H1 (cell line): ENCODE measurements at regions not wholly inside any gene's neighbourhood (a gene's known extent, or its start where the extent isn't known, plus 50 kb on each side); places are given as distances from the start of the nearest gene placed in this dataset.

Experiments
- CTCF ChIA-PET: fragments of 300-600 bp; sonication (Branson Sonifier 250); formaldehyde crosslinking; loops from one replicate; lab custom pipeline; 2021; ENCODE audit not compliant: partially characterized antibody; lab: Charles Lee
- POLR2A ChIA-PET: fragments of 300-600 bp; sonication (Branson Sonifier 250); formaldehyde crosslinking; loops from one replicate; lab custom pipeline; 2021; ENCODE audit warnings: inconsistent platforms; ENCODE audit not compliant: partially characterized antibody; lab: Charles Lee
- DNase-seq, 2 experiments: peaks; one replicate each; pipeline versions ENCODE4 v3.0.0 to v3.0.0-alpha.2; 2010 to 2022; ENCODE audit warnings: low spot score in 2 of 2, low read depth in 1 of 2, mixed read lengths in 1 of 2
- FAIRE-seq: peaks from 2 replicates; lab custom pipeline; 2011; peaks lifted over from hg19 to GRCh38; lab: Jason Lieb, UNC
- H2AFZ ChIP-seq: 2 replicates; pipeline ENCODE4 v1.8.1; 2012; ENCODE audit warnings: low read length, inconsistent platforms
- H2AK5ac ChIP-seq: 2 replicates; pipeline ENCODE4 v1.6.1; 2013; ENCODE audit warnings: low read depth, low read length
- H2BK120ac ChIP-seq: replicated peaks from 2 replicates; pipeline ENCODE3; 2013; ENCODE audit warnings: low read depth, low read length, inconsistent platforms
- H2BK12ac ChIP-seq: 2 replicates; pipeline ENCODE4 v1.6.1; 2013; ENCODE audit warnings: low read depth, low read length
- H2BK15ac ChIP-seq: 2 replicates; pipeline ENCODE4 v1.6.1; 2013; ENCODE audit warnings: low read length
- H2BK20ac ChIP-seq: 2 replicates; pipeline ENCODE4 v1.6.1; 2013; ENCODE audit warnings: low read length
- H2BK5ac ChIP-seq: 2 replicates; pipeline ENCODE4 v1.6.1; 2013; ENCODE audit warnings: low read depth, low read length
- H3K14ac ChIP-seq: 2 replicates; pipeline ENCODE4 v1.6.1; 2013; ENCODE audit warnings: inconsistent platforms; ENCODE audit not compliant: insufficient read length
- H3K18ac ChIP-seq: 2 replicates; pipeline ENCODE4 v1.6.1; 2013; ENCODE audit warnings: low read length; ENCODE audit errors: extremely low read depth
- H3K23ac ChIP-seq: 2 replicates; pipeline ENCODE4 v1.6.1; 2013; ENCODE audit warnings: inconsistent platforms; ENCODE audit not compliant: insufficient read length
- H3K23me2 ChIP-seq: 2 replicates; pipeline ENCODE4 v1.6.1; 2013; ENCODE audit warnings: low read depth, low read length
- H3K27ac ChIP-seq: 2 replicates; pipeline ENCODE4 v1.6.1; 2011; ENCODE audit warnings: low read depth, low read length, inconsistent platforms
- H3K27me3 ChIP-seq, 4 experiments: replicated peaks in 1 of 4; 1 replicate in 1 of 4; 2 replicates in 3 of 4; pipeline versions ENCODE4 v1.6.1 to v1.8.1; 2011 to 2013; ENCODE audit warnings: low read length in 3 of 4, mild to moderate bottlenecking in 3 of 4, inconsistent platforms in 2 of 4, mixed read lengths in 2 of 4, moderate library complexity in 1 of 4; ENCODE audit not compliant: control insufficient read depth in 3 of 4, insufficient read depth in 3 of 4; ENCODE audit errors: extremely low read depth in 1 of 4
- H3K36me3 ChIP-seq, 4 experiments: 2 replicates each; pipeline versions ENCODE4 v1.6.1 to v1.8.1; 2011 to 2013; ENCODE audit warnings: mild to moderate bottlenecking in 4 of 4, low read length in 3 of 4, moderate library complexity in 2 of 4, control low read depth in 1 of 4, inconsistent platforms in 1 of 4; ENCODE audit not compliant: insufficient read depth in 4 of 4, control insufficient read depth in 2 of 4
- H3K4ac ChIP-seq: replicated peaks from 2 replicates; pipeline ENCODE3; 2013; ENCODE audit warnings: low read length, low read depth, mixed read lengths, inconsistent platforms; ENCODE audit not compliant: insufficient read length
- H3K4me1 ChIP-seq, 4 experiments: replicated peaks in 1 of 4; 1 replicate in 1 of 4; 2 replicates in 3 of 4; pipeline versions ENCODE4 v1.6.1 to v1.8.1; 2011 to 2013; ENCODE audit warnings: low read length in 3 of 4, inconsistent platforms in 2 of 4, mixed read lengths in 1 of 4; ENCODE audit not compliant: insufficient read depth in 4 of 4, control insufficient read depth in 3 of 4
- H3K4me2 ChIP-seq, 2 experiments: 2 replicates each; pipeline versions ENCODE4 v1.6.1 to v1.8.1; 2011 to 2013; ENCODE audit warnings: low read depth in 2 of 2, low read length in 2 of 2, control low read depth in 1 of 2, inconsistent platforms in 1 of 2, mild to moderate bottlenecking in 1 of 2; ENCODE audit not compliant: insufficient read depth in 1 of 2
- H3K4me3 ChIP-seq, 4 experiments: fragments of 200-600, 300-600 bp in 1 of 4; sonication (generic), shearing (Covaris generic), sonication (Bioruptor Twin) in 1 of 4; 2 replicates each; pipeline versions ENCODE4 v1.5.1 to v1.8.1; 2011 to 2016; ENCODE audit warnings: low read length in 4 of 4, low read depth in 3 of 4, control low read depth in 2 of 4, inconsistent platforms in 2 of 4, mild to moderate bottlenecking in 2 of 4, mixed read lengths in 1 of 4, moderate library complexity in 1 of 4; ENCODE audit not compliant: insufficient read depth in 2 of 4; ENCODE audit errors: extremely low read depth in 1 of 4
- H3K56ac ChIP-seq: replicated peaks from 2 replicates; pipeline ENCODE3; 2013; ENCODE audit warnings: low read depth, mild to moderate bottlenecking, mixed read lengths, low read length, inconsistent platforms; ENCODE audit not compliant: insufficient read length
- H3K79me1 ChIP-seq: 2 replicates; pipeline ENCODE4 v1.6.1; 2013; ENCODE audit warnings: low read depth, low read length, control low read depth
- H3K79me2 ChIP-seq, 2 experiments: 2 replicates each; pipeline versions ENCODE4 v1.6.1 to v1.8.1; 2012 to 2013; ENCODE audit warnings: low read length in 2 of 2, mild to moderate bottlenecking in 2 of 2, inconsistent platforms in 1 of 2; ENCODE audit not compliant: insufficient read depth in 2 of 2, control insufficient read depth in 1 of 2
- H3K9ac ChIP-seq, 4 experiments: replicated peaks in 1 of 4; 1 replicate in 1 of 4; 2 replicates in 3 of 4; pipeline versions ENCODE4 v1.6.1 to v1.8.1; 2011 to 2013; ENCODE audit warnings: low read depth in 3 of 4, low read length in 3 of 4, control low read depth in 2 of 4, mild to moderate bottlenecking in 2 of 4, moderate library complexity in 2 of 4, inconsistent platforms in 1 of 4; ENCODE audit errors: extremely low read depth in 1 of 4
- H3K9me3 ChIP-seq, 2 experiments: 2 replicates each; pipeline versions ENCODE4 v1.6.1 to v1.8.1; 2012 to 2013; ENCODE audit warnings: mild to moderate bottlenecking in 2 of 2, moderate library complexity in 2 of 2, control low read depth in 1 of 2, inconsistent platforms in 1 of 2, low read depth in 1 of 2, low read length in 1 of 2, mixed read lengths in 1 of 2; ENCODE audit not compliant: insufficient read depth in 2 of 2
- H4K20me1 ChIP-seq, 2 experiments: replicated peaks in 1 of 2; 2 replicates each; pipeline versions ENCODE3 to v1.8.1; 2011 to 2013; ENCODE audit warnings: inconsistent platforms in 2 of 2, low read length in 2 of 2, mild to moderate bottlenecking in 1 of 2; ENCODE audit not compliant: insufficient read depth in 2 of 2, control insufficient read depth in 1 of 2
- H4K5ac ChIP-seq: 2 replicates; pipeline ENCODE4 v1.6.1; 2013; ENCODE audit warnings: low read length, low read depth, mixed read lengths, inconsistent platforms; ENCODE audit not compliant: insufficient read length
- H4K8ac ChIP-seq: 2 replicates; pipeline ENCODE4 v1.8.0; 2013; ENCODE audit warnings: mild to moderate bottlenecking, moderate library complexity, low read length, inconsistent platforms; ENCODE audit not compliant: insufficient read depth; ENCODE audit errors: extremely low read depth
- H4K91ac ChIP-seq: replicated peaks from 2 replicates; pipeline ENCODE3; 2013; ENCODE audit warnings: low read length, mixed read lengths, inconsistent platforms; ENCODE audit not compliant: insufficient read length
- BACH1 ChIP-seq: IDR thresholded peaks from 2 replicates; pipeline ENCODE4 v1.6.1; 2012; ENCODE audit warnings: low read length, improper control_type of control experiment
- BRCA1 ChIP-seq: IDR thresholded peaks from 2 replicates; pipeline ENCODE4 v1.6.1; 2012; ENCODE audit warnings: low read depth, low read length, improper control_type of control experiment
- CREB1 ChIP-seq: IDR thresholded peaks from 2 replicates; pipeline ENCODE4 v1.6.1; 2012; ENCODE audit warnings: inconsistent platforms
- EGR1 ChIP-seq: IDR thresholded peaks from 2 replicates; pipeline ENCODE4 v1.6.1; 2011; ENCODE audit warnings: low read depth, low read length, borderline replicate concordance
- EP300 ChIP-seq, 2 experiments: IDR thresholded peaks; 1 replicate in 1 of 2; 2 replicates in 1 of 2; pipeline ENCODE4 v1.6.1; 2011 to 2012; ENCODE audit warnings: low read depth in 2 of 2, low read length in 2 of 2, mild to moderate bottlenecking in 2 of 2, borderline replicate concordance in 1 of 2, inconsistent platforms in 1 of 2, moderate library complexity in 1 of 2
- GTF2F1 ChIP-seq: IDR thresholded peaks from 2 replicates; pipeline ENCODE4 v1.6.1; 2012; ENCODE audit warnings: low read depth, low read length, improper control_type of control experiment, borderline replicate concordance
- PHF8 ChIP-seq: fragments of 200-600 bp; sonication (generic); conservative IDR thresholded peaks from 2 replicates; pipeline ENCODE4 v1.7.1; 2012; ENCODE audit warnings: low read depth, mild to moderate bottlenecking, inconsistent platforms, low read length, moderate library complexity
- POLR2A ChIP-seq, 2 experiments: IDR thresholded peaks; 1 replicate in 1 of 2; 2 replicates in 1 of 2; pipeline ENCODE4 v1.6.1; 2011; ENCODE audit warnings: low read depth in 2 of 2, low read length in 2 of 2, mild to moderate bottlenecking in 2 of 2; ENCODE audit errors: control extremely low read depth in 1 of 2
- POU5F1 ChIP-seq: IDR thresholded peaks from 2 replicates; pipeline ENCODE4 v1.6.1; 2011; ENCODE audit warnings: low read depth, mild to moderate bottlenecking, low read length, moderate library complexity
- SAP30 ChIP-seq: fragments of 300-600 bp; sonication (generic); IDR thresholded peaks from 2 replicates; pipeline ENCODE4 v1.7.1; 2012; ENCODE audit warnings: low read length, moderate library complexity, mild to moderate bottlenecking, inconsistent platforms; ENCODE audit not compliant: insufficient read depth, insufficient replicate concordance
- SP4 ChIP-seq: IDR thresholded peaks from 2 replicates; pipeline ENCODE4 v1.6.1; 2012; ENCODE audit warnings: low read length, inconsistent platforms
- TBP ChIP-seq: IDR thresholded peaks from 2 replicates; pipeline ENCODE4 v1.6.1; 2011; ENCODE audit warnings: low read depth, low read length, improper control_type of control experiment
- TCF12 ChIP-seq: IDR thresholded peaks from 2 replicates; pipeline ENCODE4 v1.6.1; 2011; ENCODE audit warnings: low read depth, mild to moderate bottlenecking, low read length
- YY1 ChIP-seq: IDR thresholded peaks from 2 replicates; pipeline ENCODE4 v1.6.1; 2011; ENCODE audit warnings: low read depth, mild to moderate bottlenecking, low read length
- ZNF274 ChIP-seq: IDR thresholded peaks from 2 replicates; pipeline ENCODE4 v1.7.0; 2012; ENCODE audit warnings: low read length, borderline replicate concordance; ENCODE audit errors: extremely low read depth

- no peaks in the 10 kb centered on the region; the same call in 1 of the 2 replicates for H3K23me2 ChIP-seq
- H3K36me3 ChIP-seq: no peaks in the 10 kb centered on the region
- no peak for FAIRE-seq
- H3K79me2 ChIP-seq: no peaks in the 10 kb centered on the region
- H2BK15ac ChIP-seq: no peak overlapping the region
- H3K18ac ChIP-seq: no peak overlapping the region
- no peaks in the 10 kb centered on the region for H3K9me3 ChIP-seq
- no peak overlapping the region for H4K5ac ChIP-seq
- peaks cover 0 to 1% (median 0%) of the 10 kb centered on the region in 4 experiments; a peak in 2 of 7 replicates for H3K27me3 ChIP-seq
- no peak overlapping the region for H3K23ac ChIP-seq
- no peaks in the 10 kb centered on the region for H4K20me1 ChIP-seq
- no peak overlapping the region for H3K4me2 ChIP-seq
- no peak overlapping the region for H2BK20ac ChIP-seq
- H4K91ac ChIP-seq: no peak overlapping the region
- H3K9ac ChIP-seq: no peak overlapping the region
- H3K14ac ChIP-seq: no peak overlapping the region
- H3K56ac ChIP-seq: no peak overlapping the region
- ChIA-PET CTCF (interaction anchor here (1.5 kb wide), 1 partner anchor 38 kb away, joined by 4 read pairs; no protein-coding TSS in a partner anchor), POLR2A (no interaction called here)
- H3K4me1 ChIP-seq: peaks cover 0 to 3% (median 0%) of the 10 kb centered on the region in 4 experiments; a peak in 1 of 7 replicates
- H2BK5ac ChIP-seq: no peak overlapping the region
- H4K8ac ChIP-seq: no peak overlapping the region
- H3K4me3 ChIP-seq: no peak overlapping the region
- TF ChIP-seq BRCA1 (no peak), YY1 (no peak), TCF12 (no peak), EP300 (IDR thresholded peaks at IDR 0.05; ENCODE audit: borderline replicate concordance in 1 of 2, low read depth in 2 of 2, low read length in 2 of 2) (no peak), CREB1 (no peak), EGR1 (no peak), PHF8 (no peak), GTF2F1 (no peak), TBP (no peak), ZNF274 (no peak), SAP30 (no peak), BACH1 (no peak), POLR2A (IDR thresholded peaks at IDR 0.05; ENCODE audit: control extremely low read depth in 1 of 2, low read depth in 2 of 2, low read length in 2 of 2) (no peak), SP4 (no peak), POU5F1 (no peak)
- H2AK5ac ChIP-seq: no peak overlapping the region
- H3K27ac ChIP-seq: no peak overlapping the region
- no peak overlapping the region for H2BK120ac ChIP-seq
- H2BK12ac ChIP-seq: no peak overlapping the region
- DNase-seq: no peak
- no peak overlapping the region for H2AFZ ChIP-seq
- no peaks in the 10 kb centered on the region for H3K79me1 ChIP-seq
- no peak overlapping the region for H3K4ac ChIP-seq
Observed at GRCh38 chr1:110743397-110743796, 68.7 kb upstream of the KCNA3 start.
